K562 (cell line): ENCODE measurements at regions not wholly inside any gene's neighbourhood (a gene's known extent, or its start where the extent isn't known, plus 50 kb on each side); places are given as distances from the start of the nearest gene placed in this dataset.
A peak's percentile ranks its signal among the peaks of the same experiment; 100 is the strongest.

Experiments used
- BHLHE40 ChIP-seq: IDR thresholded peaks from 2 replicates; pipeline ENCODE4 v1.6.1; 2011; ENCODE audit warnings: low read length, improper control_type of control experiment
- CTCF ChIP-seq, 3 experiments: IDR thresholded peaks in 2 of 3; conservative IDR thresholded peaks in 1 of 3; 2 replicates each; pipeline ENCODE4 v1.5.1; 2011 to 2012; ENCODE audit warnings: low read length in 3 of 3, mild to moderate bottlenecking in 3 of 3, control low read depth in 2 of 3, improper control_type of control experiment in 1 of 3, inconsistent platforms in 1 of 3, low read depth in 1 of 3, mixed read lengths in 1 of 3, moderate library complexity in 1 of 3; ENCODE audit not compliant: insufficient read depth in 2 of 3
- HNRNPLL ChIP-seq: fragments of 200-400 bp; formaldehyde crosslinking; IDR thresholded peaks from 2 replicates; pipeline ENCODE4 v1.6.1; 2017; ENCODE audit warnings: low read length, low read depth, mild to moderate bottlenecking; ENCODE audit not compliant: poor library complexity, severe bottlenecking
- MTA2 ChIP-seq: fragments of 450-650 bp; IDR thresholded peaks from 2 replicates; pipeline ENCODE4 v1.6.1; 2016; ENCODE audit warnings: low read depth
- PREB ChIP-seq: sonication (generic); formaldehyde crosslinking; IDR thresholded peaks from 2 replicates; pipeline ENCODE4 v1.8.1; 2023; ENCODE audit warnings: mild to moderate bottlenecking, missing genetic modification reagents
- SRSF7 ChIP-seq: fragments of 200-400 bp; formaldehyde crosslinking; optimal IDR thresholded peaks from 2 replicates; pipeline ENCODE3; 2017; ENCODE audit warnings: mild to moderate bottlenecking, low read depth, low read length
- TRIM24 ChIP-seq, 2 experiments: fragments of 450-650 bp; IDR thresholded peaks; 2 replicates each; pipeline ENCODE4 v1.6.1; 2016
- ZFP91 ChIP-seq: sonication (generic); formaldehyde crosslinking; IDR thresholded peaks from 2 replicates; pipeline ENCODE4 v1.8.0; 2022; ENCODE audit warnings: mild to moderate bottlenecking, missing genetic modification reagents

GRCh38 chr12:105775343-105775742, 363.4 kb downstream of the NUAK1 start (continued):
- TF ChIP-seq ZFP91 (CRISPR knock-in tag) (no peak), PREB (CRISPR knock-in tag) (no peak), TRIM24 (IDR thresholded peaks at IDR 0.05) (no peak), HNRNPLL (no peak), CTCF (IDR thresholded peaks at IDR 0.05 in 2 of 3, conservative IDR thresholded peaks at IDR 0.05 in 1 of 3; ENCODE audit: insufficient read depth in 2 of 3, low read depth in 1 of 3, low read length in 3 of 3) (peak in 1 of 3 experiments; percentile 30; a peak in 2 of 6 replicates), SRSF7 (no peak), BHLHE40 (no peak), MTA2 (no peak)
